HG03095 (cell line): ENCODE measurements at regions not wholly inside any gene's neighbourhood (a gene's known extent, or its start where the extent isn't known, plus 50 kb on each side); places are given as distances from the start of the nearest gene placed in this dataset.
"Not testable (repeated sequence)": the region's sequence is repeated elsewhere in the genome, so short reads cannot be mapped to it uniquely, and the experiment has no call there.

ENCODE experiments used
- ATAC-seq: cut with Tn5 transposase; IDR thresholded peaks from one replicate; pipeline ENCODE4 v1.9.1; 2021; ENCODE audit warnings: moderate library complexity; ENCODE audit not compliant: unreplicated experiment

DNA sequence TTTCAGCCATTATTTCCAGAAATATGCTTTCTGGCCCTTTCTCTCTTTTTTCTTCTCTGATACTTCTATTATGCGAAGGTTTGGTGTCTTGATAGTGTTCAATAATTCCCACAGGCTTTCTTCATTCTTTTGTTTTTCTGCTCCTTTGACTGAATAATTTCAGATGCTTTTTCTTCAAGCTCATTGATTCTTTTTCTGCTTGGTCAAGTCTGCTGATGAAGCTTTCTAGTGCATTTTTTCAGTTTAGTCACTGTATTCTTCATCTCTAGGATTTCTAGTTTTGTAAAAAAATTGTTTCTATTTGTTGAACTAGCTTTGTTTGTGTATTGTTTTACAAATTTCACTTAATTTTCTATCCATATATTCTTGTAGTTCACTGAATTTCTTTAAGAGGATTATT, 304.0 kb upstream of the TARS1 start:
- ATAC-seq, result no peak

- ATAC-seq, result not testable (repeated sequence)
Measured at GRCh38 chr5:33138145-33138544, 302.6 kb upstream of the TARS1 start.

GRCh38 chr5:33143405-33144123, 297.2 kb upstream of the TARS1 start:
- no peak for ATAC-seq

DNA sequence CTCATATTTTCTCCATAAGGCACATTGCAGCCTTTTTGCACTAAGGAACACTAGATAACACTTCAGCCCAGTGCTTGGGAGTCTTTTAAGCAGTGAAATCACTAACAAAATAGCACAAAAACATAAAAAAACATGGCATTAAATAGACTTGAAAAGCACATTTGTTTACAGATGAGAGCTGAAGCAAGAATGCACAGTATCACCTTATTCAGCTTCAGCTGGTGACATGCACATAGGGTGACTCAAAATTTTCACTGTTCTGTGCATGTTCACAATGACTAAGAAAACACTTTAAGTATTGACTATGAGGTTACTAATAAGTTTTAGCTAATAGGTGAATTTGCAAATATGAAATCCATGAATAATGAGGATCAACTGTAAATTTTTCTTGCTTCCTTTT, 293.9 kb upstream of the TARS1 start:
- ATAC-seq, result no peak

DNA sequence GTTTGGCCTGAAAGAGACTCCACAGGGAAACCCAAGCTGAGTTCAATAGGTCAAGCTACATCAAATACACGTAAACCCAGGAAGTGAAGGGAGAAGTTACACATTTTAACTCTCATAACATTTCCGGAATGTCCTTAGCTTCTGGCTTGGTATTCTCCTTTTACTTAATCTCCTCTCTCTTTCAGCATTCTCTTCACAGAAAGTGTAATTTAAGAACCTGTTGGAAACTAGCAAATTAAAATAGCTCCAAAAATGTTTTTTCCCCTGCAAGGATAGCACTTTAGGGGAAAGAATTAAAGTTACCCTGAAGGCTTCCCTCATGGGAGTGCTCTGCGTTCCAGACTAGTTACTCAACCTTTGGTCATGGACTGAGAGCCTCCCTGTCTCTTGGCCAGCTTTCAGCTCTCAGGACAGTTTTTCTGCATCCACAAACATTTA, 292.7 kb upstream of the TARS1 start:
- ATAC-seq, result no peak

- no peak for ATAC-seq
Measured at GRCh38 chr5:33153372-33153771, 287.4 kb upstream of the TARS1 start.

DNA sequence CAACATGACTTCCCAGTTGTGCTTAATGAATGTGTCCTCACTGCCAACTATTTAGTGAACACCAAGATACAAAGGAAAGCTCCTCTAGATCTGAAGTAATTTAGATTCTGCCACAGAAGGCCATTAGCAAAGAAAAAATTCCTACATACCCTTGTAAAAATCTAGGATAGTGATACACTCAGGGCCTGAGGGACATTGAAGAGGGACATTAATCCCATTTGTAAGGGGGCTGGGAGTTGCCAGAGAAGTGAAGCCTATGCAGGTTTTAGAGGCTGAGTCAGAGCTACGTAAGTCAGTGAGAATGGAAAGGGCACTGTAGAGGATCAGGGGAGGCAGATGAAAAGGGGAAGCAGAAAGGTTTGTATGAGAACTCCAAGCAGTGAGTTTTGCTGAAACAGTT, 286.9 kb upstream of the TARS1 start:
- ATAC-seq, result no peak

GRCh38 chr5:33160871-33161270, 279.9 kb upstream of the TARS1 start:
- no peak for ATAC-seq

DNA sequence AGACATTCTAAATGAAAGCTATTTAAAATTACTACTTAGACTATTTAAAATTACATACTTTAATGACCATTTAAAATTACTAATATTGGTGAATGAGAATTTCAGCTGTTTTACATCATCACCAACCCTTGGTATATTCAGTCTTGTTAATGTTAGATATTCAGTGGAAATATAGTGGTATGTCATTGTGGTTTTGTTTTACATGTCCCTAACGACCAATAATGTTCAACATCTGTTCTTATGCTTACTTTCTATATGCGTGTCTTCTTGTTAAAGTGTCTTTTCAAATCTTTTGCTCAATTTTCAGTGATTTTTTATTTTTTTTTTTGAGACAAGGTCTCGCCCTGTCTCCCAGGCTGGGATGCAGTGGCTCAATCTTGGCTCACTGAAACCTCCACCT, 279.3 kb upstream of the TARS1 start:
- ATAC-seq, result no peak

DNA sequence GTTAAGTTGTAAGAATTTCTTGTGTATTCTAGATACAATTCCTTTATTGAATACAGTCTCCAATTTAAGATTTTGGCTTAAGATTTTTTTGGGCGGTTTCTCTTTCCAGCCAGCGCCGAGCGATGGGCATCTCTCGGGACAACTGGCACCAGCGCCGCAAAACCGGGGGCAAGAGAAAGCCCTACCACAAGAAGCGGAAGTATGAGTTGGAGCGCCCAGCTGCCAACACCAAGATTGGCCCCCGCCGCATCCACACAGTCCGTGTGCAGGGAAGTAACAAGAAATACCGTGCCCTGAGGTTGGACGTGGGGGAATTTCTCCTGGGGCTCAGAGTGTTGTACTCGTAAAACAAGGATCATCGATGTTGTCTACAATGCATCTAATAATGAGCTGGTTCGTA, 278.7 kb upstream of the TARS1 start:
- ATAC-seq, result no peak

- no peak for ATAC-seq
Measured at GRCh38 chr5:33166522-33166921, 274.2 kb upstream of the TARS1 start.

DNA sequence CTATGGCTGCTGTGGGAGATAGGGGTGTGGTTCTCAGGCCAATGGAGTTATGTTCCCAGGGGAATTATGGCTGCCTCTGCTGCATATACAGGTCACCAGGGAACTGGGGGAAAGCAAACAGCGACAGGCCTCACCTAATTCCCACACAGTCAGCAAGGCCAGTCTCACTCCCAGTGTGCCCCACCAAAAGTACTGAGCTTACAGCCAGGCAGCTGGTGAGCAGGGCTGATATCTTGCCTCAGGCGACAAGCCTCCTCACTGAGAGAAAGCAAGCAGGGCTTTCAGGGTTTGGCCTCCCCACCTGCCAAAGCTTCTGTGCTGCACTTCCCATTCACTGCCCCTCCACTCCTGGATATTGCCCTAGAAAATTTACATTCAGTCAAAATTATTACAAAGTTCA, 273.8 kb upstream of the TARS1 start:
- ATAC-seq, result no peak

GRCh38 chr5:33167541-33167940, 273.2 kb upstream of the TARS1 start:
- ATAC-seq, result no peak

DNA sequence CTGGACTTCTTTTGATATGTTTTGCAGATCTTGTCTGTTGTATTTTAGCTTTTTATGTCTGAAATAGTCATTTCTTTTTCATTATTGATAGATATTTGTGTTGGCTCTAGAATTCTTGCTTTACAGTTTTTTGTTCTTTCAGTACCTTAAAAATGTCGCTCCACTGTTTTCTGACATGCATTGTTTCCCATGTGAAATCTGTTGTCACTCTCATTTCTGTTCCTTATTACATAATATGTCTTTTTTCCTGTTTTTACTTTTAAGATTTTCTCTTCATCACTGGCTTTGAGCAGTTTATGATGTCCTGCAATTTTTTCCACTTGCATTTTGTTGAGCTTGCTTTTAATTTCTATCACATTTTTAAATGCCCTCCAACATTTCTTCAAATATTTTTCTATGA, 270.4 kb upstream of the TARS1 start:
- ATAC-seq, result no peak

- no peak for ATAC-seq
Measured at GRCh38 chr5:33174383-33174782, 266.4 kb upstream of the TARS1 start.

DNA sequence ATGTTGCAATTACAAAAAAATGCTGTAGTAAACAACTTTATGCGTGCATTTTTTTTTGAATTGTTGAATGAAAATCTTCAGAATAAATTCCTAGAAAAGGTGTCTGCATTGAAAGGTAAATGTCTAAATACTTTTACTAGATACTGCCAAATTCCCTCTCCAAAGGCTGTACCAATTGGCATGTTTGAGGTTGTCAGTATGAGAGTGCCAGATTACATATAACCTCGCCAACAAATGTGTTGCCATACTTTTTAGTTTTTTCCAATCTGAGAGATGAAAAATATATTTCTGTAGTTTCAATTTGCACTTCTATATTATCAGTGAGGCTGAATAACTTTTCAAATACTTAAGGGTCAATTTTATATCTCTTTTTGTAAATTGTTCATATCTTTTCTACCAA, 261.5 kb upstream of the TARS1 start:
- ATAC-seq, result no peak

DNA sequence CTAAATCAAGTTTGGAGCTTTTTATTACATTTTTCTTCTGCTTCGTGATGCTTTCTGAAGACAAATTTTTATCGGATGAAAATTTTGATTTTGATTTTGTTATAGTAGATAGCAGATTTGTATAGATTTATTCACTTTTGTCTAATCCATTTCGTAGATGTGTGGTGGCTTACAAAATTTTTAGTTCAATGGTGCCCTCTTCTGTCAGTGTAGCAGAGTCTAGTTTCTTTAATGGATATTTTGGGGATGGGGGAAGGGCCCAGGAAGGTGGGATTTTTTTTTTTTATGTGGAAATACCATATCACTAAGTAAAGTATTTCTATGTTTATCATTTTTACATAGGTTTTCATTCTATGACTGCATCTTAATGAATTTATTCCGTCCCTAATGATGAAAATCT, 259.9 kb upstream of the TARS1 start:
- ATAC-seq, result no peak

- ATAC-seq, result no peak
Measured at GRCh38 chr5:33182986-33183385, 257.8 kb upstream of the TARS1 start.

GRCh38 chr5:33184367-33184766, 256.4 kb upstream of the TARS1 start:
- no peak for ATAC-seq

- no peak for ATAC-seq
Measured at GRCh38 chr5:33188089-33188488, 252.7 kb upstream of the TARS1 start.

- no peak for ATAC-seq
Measured at GRCh38 chr5:33194914-33195313, 245.9 kb upstream of the TARS1 start.

- ATAC-seq, result no peak
Measured at GRCh38 chr5:33195431-33196165, 245.2 kb upstream of the TARS1 start.

DNA sequence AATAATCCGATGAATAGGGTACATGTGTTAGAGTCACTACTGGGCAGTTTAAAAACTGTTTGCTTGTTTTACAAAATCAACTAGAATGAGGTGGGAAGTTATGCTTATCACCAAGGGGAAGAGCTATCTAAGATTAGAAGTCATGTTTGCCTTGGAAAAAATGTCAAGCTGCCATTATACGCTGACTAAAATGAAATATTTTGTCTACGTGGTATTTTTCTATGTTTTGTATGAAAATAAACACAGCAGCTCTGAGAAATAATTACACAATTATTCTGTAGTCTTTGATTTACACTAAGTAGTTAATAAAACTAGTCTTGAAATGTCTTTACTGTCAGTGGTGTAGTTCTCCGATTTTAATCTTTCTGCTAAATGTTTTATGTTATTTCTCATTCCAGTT, 241.9 kb upstream of the TARS1 start:
- no peak for ATAC-seq
